ENCODE measurements at regions not wholly inside any gene's neighbourhood (a gene's known extent, or its start where the extent isn't known, plus 50 kb on each side); places are given as distances from the start of the nearest gene placed in this dataset.

- TF ChIP-seq, protein P1, sequence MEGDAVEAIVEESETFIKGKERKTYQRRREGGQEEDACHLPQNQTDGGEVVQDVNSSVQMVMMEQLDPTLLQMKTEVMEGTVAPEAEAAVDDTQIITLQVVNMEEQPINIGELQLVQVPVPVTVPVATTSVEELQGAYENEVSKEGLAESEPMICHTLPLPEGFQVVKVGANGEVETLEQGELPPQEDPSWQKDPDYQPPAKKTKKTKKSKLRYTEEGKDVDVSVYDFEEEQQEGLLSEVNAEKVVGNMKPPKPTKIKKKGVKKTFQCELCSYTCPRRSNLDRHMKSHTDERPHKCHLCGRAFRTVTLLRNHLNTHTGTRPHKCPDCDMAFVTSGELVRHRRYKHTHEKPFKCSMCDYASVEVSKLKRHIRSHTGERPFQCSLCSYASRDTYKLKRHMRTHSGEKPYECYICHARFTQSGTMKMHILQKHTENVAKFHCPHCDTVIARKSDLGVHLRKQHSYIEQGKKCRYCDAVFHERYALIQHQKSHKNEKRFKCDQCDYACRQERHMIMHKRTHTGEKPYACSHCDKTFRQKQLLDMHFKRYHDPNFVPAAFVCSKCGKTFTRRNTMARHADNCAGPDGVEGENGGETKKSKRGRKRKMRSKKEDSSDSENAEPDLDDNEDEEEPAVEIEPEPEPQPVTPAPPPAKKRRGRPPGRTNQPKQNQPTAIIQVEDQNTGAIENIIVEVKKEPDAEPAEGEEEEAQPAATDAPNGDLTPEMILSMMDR (IDR thresholded peaks at IDR 0.05) = no peak
- TF ChIP-seq EZH2 (IDR thresholded peaks at IDR 0.05) (no peak), EZH2phosphoT487 (IDR thresholded peaks at IDR 0.05) (no peak)
These were observed 66.4 kb upstream of the FAM180A start for GRCh38 chr7:135815033-135815432.
